ENCODE measurements at regions not wholly inside any gene's neighbourhood (a gene's known extent, or its start where the extent isn't known, plus 50 kb on each side); places are given as distances from the start of the nearest gene placed in this dataset.
A peak's percentile ranks its signal among the peaks of the same experiment; 100 is the strongest.

- TF ChIP-seq EZH2 (IDR thresholded peaks at IDR 0.05; ENCODE audit: insufficient read depth, poor library complexity, severe bottlenecking) = no peak
- TF ChIP-seq EZH2phosphoT487 (IDR thresholded peaks at IDR 0.05; ENCODE audit: insufficient read depth, low read depth) = no peak
- Histone ChIP-seq H3K27ac (peak overlapping the region; percentile 6; the same call in 1 of the 2 replicates), H3K9ac (no peak overlapping the region), H3K36me3 (ENCODE audit: low read depth) (no peaks in the 10 kb centered on the region), H3K4me1 (ENCODE audit: insufficient read depth) (peaks cover 56% of the 10 kb centered on the region), H3K4me2 (ENCODE audit: unreplicated experiment) (no peak overlapping the region), H3K27me3 (replicated peaks; ENCODE audit: insufficient read depth) (no peaks in the 10 kb centered on the region), H3K79me2 (ENCODE audit: insufficient read depth) (no peaks in the 10 kb centered on the region), H3K9me3 (ENCODE audit: low read depth) (no peaks in the 10 kb centered on the region), H4K20me1 (ENCODE audit: insufficient read depth) (no peaks in the 10 kb centered on the region), H3K4me3 (no peak overlapping the region), H2AFZ (no peak overlapping the region), H3K9me2 (ENCODE audit: insufficient read depth) (no peaks in the 10 kb centered on the region), H3F3A (ENCODE audit: insufficient read depth) (peaks cover 54% of the 10 kb centered on the region)
- DNase-seq = no peak
- in situ Hi-C loops (cut with MboI) = no loop called here
Measured at GRCh38 chr5:74951865-74952264, 85.7 kb upstream of the FAM169A start.

GRCh38 chr5:74950836-74951515 is 84.8 kb upstream of the FAM169A start:
- Histone ChIP-seq H3K4me1 (ENCODE audit: insufficient read depth) (peaks cover 56% of the 10 kb centered on the region), H3K9me2 (ENCODE audit: insufficient read depth) (no peaks in the 10 kb centered on the region), H3K4me2 (ENCODE audit: unreplicated experiment) (no peak overlapping the region), H3K9ac (no peak overlapping the region), H3K27me3 (replicated peaks; ENCODE audit: insufficient read depth) (no peaks in the 10 kb centered on the region), H3K4me3 (no peak overlapping the region), H3K9me3 (ENCODE audit: low read depth) (no peaks in the 10 kb centered on the region), H3K36me3 (ENCODE audit: low read depth) (no peaks in the 10 kb centered on the region), H3K79me2 (ENCODE audit: insufficient read depth) (no peaks in the 10 kb centered on the region), H2AFZ (no peak overlapping the region), H3F3A (ENCODE audit: insufficient read depth) (peaks cover 54% of the 10 kb centered on the region), H4K20me1 (ENCODE audit: insufficient read depth) (no peaks in the 10 kb centered on the region), H3K27ac (no peak overlapping the region)
- in situ Hi-C loops (cut with MboI) = no loop called here
- WGBS, 2 experiments (ENCODE audit: low coverage in 1 of 2, low lambda C conversion rate in 2 of 2, missing lambda C conversion rate in 2 of 2) = 47 to 48% methylated on average over 1 of the region's 1 CpG
- DNase-seq = peak; percentile 59
- TF ChIP-seq EZH2phosphoT487 (IDR thresholded peaks at IDR 0.05; ENCODE audit: insufficient read depth, low read depth) (no peak), EZH2 (IDR thresholded peaks at IDR 0.05; ENCODE audit: insufficient read depth, poor library complexity, severe bottlenecking) (no peak)

- in situ Hi-C loops (cut with MboI) = loop anchor here (25.0 kb wide), 1 partner anchor 287 kb away; the partner anchor contains the start of gene ANKRD31
- WGBS, 2 experiments (ENCODE audit: low coverage in 1 of 2, low lambda C conversion rate in 2 of 2, missing lambda C conversion rate in 2 of 2) = 3 to 4% methylated on average over 5 of the region's 5 CpGs
- no peaks in the 10 kb centered on the region for H3K9me2 ChIP-seq (ENCODE audit: insufficient read depth)
- no peaks in the 10 kb centered on the region for H3K9me3 ChIP-seq (ENCODE audit: low read depth)
- H4K20me1 ChIP-seq (ENCODE audit: insufficient read depth) = no peaks in the 10 kb centered on the region
- peak; percentile 69 for DNase-seq
- H3K36me3 ChIP-seq (ENCODE audit: low read depth) = no peaks in the 10 kb centered on the region
- H3K9ac ChIP-seq = no peak overlapping the region
- peaks cover 50% of the 10 kb centered on the region for H3K4me1 ChIP-seq (ENCODE audit: insufficient read depth)
- H2AFZ ChIP-seq = peak overlapping the region; percentile 73
- peak overlapping the region; percentile 8 for H3K4me3 ChIP-seq
- TF ChIP-seq EZH2 (IDR thresholded peaks at IDR 0.05; ENCODE audit: insufficient read depth, poor library complexity, severe bottlenecking) (no peak), EZH2phosphoT487 (IDR thresholded peaks at IDR 0.05; ENCODE audit: insufficient read depth, low read depth) (no peak)
- no peaks in the 10 kb centered on the region for H3K79me2 ChIP-seq (ENCODE audit: insufficient read depth)
- peak overlapping the region; percentile 50 for H3K27ac ChIP-seq
- H3K4me2 ChIP-seq (ENCODE audit: unreplicated experiment) = peak overlapping the region; percentile 77
- H3K27me3 ChIP-seq (replicated peaks; ENCODE audit: insufficient read depth) = no peaks in the 10 kb centered on the region
- peaks cover 48% of the 10 kb centered on the region for H3F3A ChIP-seq (ENCODE audit: insufficient read depth)
Measured at GRCh38 chr5:74949976-74950375, 83.8 kb upstream of the FAM169A start.

GRCh38 chr5:74948031-74948546 is 81.9 kb upstream of the FAM169A start:
- H3K36me3 ChIP-seq (ENCODE audit: low read depth) = no peaks in the 10 kb centered on the region
- H3K4me2 ChIP-seq (ENCODE audit: unreplicated experiment) = no peak overlapping the region
- H3K27ac ChIP-seq = no peak overlapping the region
- H3K27me3 ChIP-seq (replicated peaks; ENCODE audit: insufficient read depth) = no peaks in the 10 kb centered on the region
- H2AFZ ChIP-seq = no peak overlapping the region
- in situ Hi-C loops (cut with MboI) = loop anchor here (25.0 kb wide), 1 partner anchor 289 kb away; the partner anchor contains the start of gene ANKRD31
- H3K9ac ChIP-seq = no peak overlapping the region
- 90 to 92% methylated on average over 6 of the region's 6 CpGs for WGBS, 2 experiments (ENCODE audit: low coverage in 1 of 2, low lambda C conversion rate in 2 of 2, missing lambda C conversion rate in 2 of 2)
- TF ChIP-seq EZH2 (IDR thresholded peaks at IDR 0.05; ENCODE audit: insufficient read depth, poor library complexity, severe bottlenecking) (no peak), EZH2phosphoT487 (IDR thresholded peaks at IDR 0.05; ENCODE audit: insufficient read depth, low read depth) (no peak)
- H3K9me3 ChIP-seq (ENCODE audit: low read depth) = no peaks in the 10 kb centered on the region
- no peaks in the 10 kb centered on the region for H3K79me2 ChIP-seq (ENCODE audit: insufficient read depth)
- peaks cover 37% of the 10 kb centered on the region for H3F3A ChIP-seq (ENCODE audit: insufficient read depth)
- no peaks in the 10 kb centered on the region for H3K9me2 ChIP-seq (ENCODE audit: insufficient read depth)
- H3K4me3 ChIP-seq = no peak overlapping the region
- peaks cover 35% of the 10 kb centered on the region for H3K4me1 ChIP-seq (ENCODE audit: insufficient read depth)
- no peaks in the 10 kb centered on the region for H4K20me1 ChIP-seq (ENCODE audit: insufficient read depth)
- DNase-seq = peak; percentile 8
